GM12891 (cell line): ENCODE measurements at regions not wholly inside any gene's neighbourhood (a gene's known extent, or its start where the extent isn't known, plus 50 kb on each side); places are given as distances from the start of the nearest gene placed in this dataset.

Source experiments
- PAX5 ChIP-seq: IDR thresholded peaks from 2 replicates; pipeline ENCODE4 v1.6.1; 2011; ENCODE audit warnings: low read length, moderate library complexity, mild to moderate bottlenecking; ENCODE audit not compliant: insufficient read depth, severe bottlenecking
- POLR2A ChIP-seq: IDR thresholded peaks from 2 replicates; pipeline ENCODE4 v1.6.1; 2011; ENCODE audit warnings: low read depth, low read length, control low read depth
- POLR2AphosphoS5 ChIP-seq: IDR thresholded peaks from 2 replicates; pipeline ENCODE4 v1.6.1; 2011; ENCODE audit warnings: low read depth, low read length, control low read depth
- POU2F2 ChIP-seq: IDR thresholded peaks from 2 replicates; pipeline ENCODE4 v1.6.1; 2011; ENCODE audit warnings: low read depth, mild to moderate bottlenecking, control low read depth, low read length, moderate library complexity
- SPI1 ChIP-seq: IDR thresholded peaks from 2 replicates; pipeline ENCODE4 v1.6.1; 2011; ENCODE audit warnings: low read depth, low read length, control low read depth
- TAF1 ChIP-seq: IDR thresholded peaks from 2 replicates; pipeline ENCODE4 v1.6.1; 2011; ENCODE audit warnings: low read depth, low read length, control low read depth

GRCh38 chr3:171954690-171955383 is 84.5 kb upstream of the FNDC3B start:
- TF ChIP-seq POLR2AphosphoS5 (no peak), POLR2A (no peak), TAF1 (no peak), PAX5 (no peak), POU2F2 (no peak), SPI1 (no peak)
